KOPT-K1 (cell line): ENCODE measurements at regions not wholly inside any gene's neighbourhood (a gene's known extent, or its start where the extent isn't known, plus 50 kb on each side); places are given as distances from the start of the nearest gene placed in this dataset.
"Not testable (repeated sequence)": the region's sequence is repeated elsewhere in the genome, so short reads cannot be mapped to it uniquely, and the experiment has no call there.

ENCODE experiments used
- H3K27ac ChIP-seq: fragments of 200-600 bp; sonication (generic); 2 replicates; pipeline ENCODE4 v1.5.1; 2016; ENCODE audit warnings: antibody characterized with exemption, mild to moderate bottlenecking, low read depth, low read length; ENCODE audit not compliant: poor library complexity, severe bottlenecking
- H3K36me3 ChIP-seq: fragments of 200-600 bp; sonication (generic); 2 replicates; pipeline ENCODE4 v1.5.1; 2017; ENCODE audit warnings: antibody characterized with exemption, mild to moderate bottlenecking, low read length, moderate library complexity; ENCODE audit not compliant: insufficient read depth
- H3K9me3 ChIP-seq: fragments of 200-600 bp; sonication (generic); 2 replicates; pipeline ENCODE4 v1.5.1; 2017; ENCODE audit warnings: antibody characterized with exemption, low read length, mild to moderate bottlenecking; ENCODE audit not compliant: insufficient read depth, poor library complexity, severe bottlenecking

DNA sequence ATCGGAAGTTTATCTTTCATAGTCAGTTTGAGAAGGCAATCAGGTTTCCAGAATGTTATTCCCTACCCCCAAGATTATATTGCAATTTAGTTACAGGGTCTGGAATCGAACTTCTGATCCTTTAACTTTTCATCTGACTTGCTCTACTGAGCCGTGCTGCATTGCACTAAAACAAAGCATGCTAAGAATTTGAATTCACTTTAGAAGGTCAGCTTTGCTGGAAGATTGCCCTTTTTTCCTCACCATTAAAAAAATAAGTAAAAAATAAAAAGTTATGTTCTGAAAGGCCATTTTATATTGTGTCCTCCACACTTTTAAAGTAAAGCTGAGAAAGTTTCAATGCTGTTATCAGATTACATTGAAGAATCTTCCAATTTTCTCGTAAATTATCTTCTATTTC is 388.8 kb upstream of the PHF14 start:
- Histone ChIP-seq H3K27ac (no peak overlapping the region), H3K9me3 (no peaks in the 10 kb centered on the region), H3K36me3 (no peaks in the 10 kb centered on the region)

DNA sequence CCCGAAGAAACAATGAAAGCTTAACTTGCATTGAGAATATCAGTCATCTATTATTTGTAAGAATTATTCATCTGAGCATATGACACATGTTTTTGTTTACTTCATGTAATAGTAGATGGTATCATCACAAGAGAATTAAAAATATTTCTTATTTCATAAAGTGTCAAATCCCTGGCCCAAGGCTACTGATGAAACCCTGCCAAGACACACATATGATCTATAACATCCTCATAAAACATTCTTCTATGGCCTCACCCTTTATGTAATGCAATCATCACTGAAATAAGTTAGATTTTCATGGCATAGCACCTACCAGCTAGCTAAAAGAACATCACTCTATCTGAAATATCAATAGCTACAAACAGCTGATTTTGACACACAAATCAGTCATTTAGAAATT is 385.6 kb upstream of the PHF14 start:
- H3K27ac ChIP-seq = no peak overlapping the region
- no peaks in the 10 kb centered on the region for H3K36me3 ChIP-seq
- no peaks in the 10 kb centered on the region for H3K9me3 ChIP-seq

DNA sequence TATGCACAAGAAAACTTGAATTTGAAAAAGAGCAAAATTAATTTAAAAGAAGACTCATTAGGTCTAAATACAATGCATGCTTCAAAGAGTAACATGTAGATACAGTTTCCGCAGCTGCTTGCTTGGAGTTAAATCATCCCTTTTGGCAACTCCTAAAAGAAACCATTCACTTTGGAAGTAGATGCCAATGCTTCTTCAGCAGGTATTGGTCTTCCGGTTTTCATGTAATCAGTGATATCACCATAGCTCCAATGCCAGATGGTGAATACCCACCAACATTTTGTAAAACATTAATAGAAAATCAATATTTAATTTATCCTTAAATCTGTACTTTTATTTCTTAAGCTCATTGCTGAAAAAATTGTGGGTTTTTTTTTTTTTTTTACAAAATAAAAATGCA is 381.1 kb upstream of the PHF14 start:
- H3K9me3 ChIP-seq = no peaks in the 10 kb centered on the region
- no peak overlapping the region for H3K27ac ChIP-seq
- H3K36me3 ChIP-seq = no peaks in the 10 kb centered on the region

DNA sequence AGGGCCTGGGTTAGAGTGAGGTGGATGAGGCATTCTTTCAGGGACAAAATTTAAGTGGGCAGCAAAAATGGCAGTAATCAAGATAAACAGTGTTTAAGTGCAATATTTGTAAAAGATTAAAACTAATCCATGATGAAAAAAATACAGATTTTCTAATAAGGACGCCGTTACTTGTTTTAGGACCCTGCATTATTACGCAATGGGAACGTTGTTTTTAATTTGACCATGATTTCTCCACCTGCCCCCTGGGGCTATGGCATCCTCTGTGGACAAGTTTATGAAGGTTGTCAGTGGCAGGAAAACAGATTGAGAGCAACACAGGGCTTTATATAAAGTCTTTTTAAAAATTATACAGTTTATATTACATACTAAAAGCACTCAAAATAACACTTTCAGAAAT is 380.6 kb upstream of the PHF14 start:
- no peaks in the 10 kb centered on the region for H3K9me3 ChIP-seq
- H3K27ac ChIP-seq = no peak overlapping the region
- no peaks in the 10 kb centered on the region for H3K36me3 ChIP-seq

DNA sequence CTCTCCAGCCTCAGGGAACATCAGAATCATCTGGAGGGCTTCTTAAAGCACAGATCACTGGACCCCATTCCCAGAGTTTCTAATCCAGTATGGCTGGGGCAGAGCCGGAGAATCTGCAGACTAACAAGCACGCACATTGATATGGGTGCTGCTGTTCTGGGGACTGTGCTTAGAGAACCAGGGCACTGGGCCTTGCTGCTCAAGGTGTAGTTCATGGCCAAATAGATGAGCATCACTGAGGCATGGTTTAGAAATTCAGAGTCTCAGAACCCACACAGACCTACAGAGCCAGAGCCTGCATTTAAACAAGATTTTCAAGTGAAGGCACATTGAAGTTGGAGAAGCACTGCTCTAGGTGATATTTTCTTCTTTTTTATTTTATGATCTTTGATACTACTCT is 376.8 kb upstream of the PHF14 start:
- Histone ChIP-seq H3K36me3 (no peaks in the 10 kb centered on the region), H3K9me3 (no peaks in the 10 kb centered on the region), H3K27ac (no peak overlapping the region)

DNA sequence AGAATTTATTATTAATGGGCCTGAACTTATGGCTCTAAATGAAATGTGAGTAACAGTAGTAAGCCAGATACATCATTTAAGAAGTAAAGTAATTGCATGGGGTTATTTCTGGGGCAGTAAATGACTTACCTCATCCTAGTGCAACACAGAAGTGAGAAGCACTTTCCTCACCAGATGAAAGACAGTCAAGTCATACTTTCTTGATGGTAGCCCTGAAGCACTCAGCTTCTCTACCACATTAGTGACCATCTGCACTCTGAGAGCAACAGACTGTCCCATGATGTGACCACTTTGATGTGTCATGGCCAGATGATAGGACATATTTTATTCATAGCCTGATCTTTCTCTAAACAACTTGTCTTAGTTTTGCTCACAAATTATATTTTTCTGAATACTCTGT is 369.5 kb upstream of the PHF14 start:
- no peaks in the 10 kb centered on the region for H3K36me3 ChIP-seq
- H3K27ac ChIP-seq = no peak overlapping the region
- H3K9me3 ChIP-seq = no peaks in the 10 kb centered on the region

DNA sequence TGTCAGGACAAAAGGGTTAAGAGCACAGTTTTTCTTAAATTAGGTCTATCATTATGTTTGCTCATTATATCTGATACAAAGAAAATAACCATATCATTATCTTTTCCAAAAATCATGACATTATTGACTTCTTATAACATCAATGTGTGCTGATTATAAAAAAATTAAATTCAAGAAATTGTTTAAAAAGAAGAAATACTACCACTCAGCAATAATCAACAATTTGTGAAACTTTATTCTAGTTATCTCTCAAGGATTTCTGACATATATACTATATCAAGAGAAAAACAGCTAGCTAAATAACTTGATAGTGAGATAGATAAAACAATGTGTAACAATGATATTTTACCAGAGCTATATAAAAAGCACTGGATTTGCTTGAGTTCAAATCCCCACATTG is 360.7 kb upstream of the PHF14 start:
- Histone ChIP-seq H3K27ac (no peak overlapping the region), H3K9me3 (no peaks in the 10 kb centered on the region), H3K36me3 (no peaks in the 10 kb centered on the region)

DNA sequence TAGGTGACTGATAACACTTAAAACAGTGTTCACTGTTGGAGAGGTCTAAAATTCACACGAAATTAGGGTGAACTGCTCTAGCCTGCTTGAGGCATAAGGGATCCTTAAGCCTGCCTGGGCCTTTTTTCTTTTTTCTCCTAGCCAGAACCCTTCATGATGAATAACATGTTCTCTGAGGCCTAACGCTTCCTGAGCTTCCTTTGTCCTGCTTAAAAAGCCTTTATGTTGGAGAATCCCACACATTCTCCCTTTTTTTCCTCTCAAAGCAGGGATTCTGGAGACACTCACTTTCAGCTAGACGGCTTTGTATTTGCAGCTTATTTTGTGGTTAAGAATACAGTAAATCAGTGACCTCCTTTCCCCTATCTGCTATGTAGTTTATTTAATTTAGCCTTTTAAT is 354.7 kb upstream of the PHF14 start:
- Histone ChIP-seq H3K9me3 (no peaks in the 10 kb centered on the region), H3K36me3 (no peaks in the 10 kb centered on the region), H3K27ac (no peak overlapping the region)

DNA sequence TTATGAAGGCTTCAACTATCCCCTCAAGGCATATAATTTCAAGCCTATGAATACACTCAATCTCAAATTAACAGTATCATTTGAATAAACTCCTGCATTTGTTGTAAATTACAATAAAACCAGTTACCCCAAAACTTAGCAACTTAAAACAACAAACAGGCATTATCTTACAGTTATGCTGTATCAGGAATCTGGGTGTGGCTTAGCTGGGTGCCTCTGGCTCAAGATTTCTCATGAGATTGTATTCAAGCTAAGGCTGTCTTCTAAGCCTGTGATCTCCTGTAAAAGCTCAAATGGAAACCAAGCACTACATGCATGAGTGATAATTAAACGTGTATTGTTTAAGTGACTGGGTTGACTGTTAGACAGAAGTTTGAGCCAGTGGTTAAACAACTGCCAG is 341.0 kb upstream of the PHF14 start:
- H3K9me3 ChIP-seq = no peaks in the 10 kb centered on the region
- H3K27ac ChIP-seq = no peak overlapping the region
- no peaks in the 10 kb centered on the region for H3K36me3 ChIP-seq

DNA sequence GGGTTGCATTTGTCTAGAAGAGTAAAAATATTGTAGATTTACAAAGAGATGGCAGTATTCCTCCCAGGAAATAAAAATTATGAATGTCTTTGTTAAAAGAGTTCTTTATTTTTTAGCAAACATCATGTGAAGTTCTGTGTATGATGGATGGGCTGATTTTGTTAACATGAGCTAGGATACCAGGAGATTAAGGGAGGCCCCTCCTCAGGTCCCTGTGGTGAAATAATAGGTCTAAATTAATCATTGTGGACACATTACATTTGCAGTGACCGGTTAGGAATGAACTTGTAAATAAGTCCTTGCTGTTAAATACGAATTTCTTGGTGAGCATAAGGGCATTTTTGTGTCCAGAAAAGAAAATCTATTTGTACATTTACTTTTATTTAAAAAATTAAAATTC is 339.4 kb upstream of the PHF14 start:
- Histone ChIP-seq H3K27ac (no peak overlapping the region), H3K9me3 (no peaks in the 10 kb centered on the region), H3K36me3 (no peaks in the 10 kb centered on the region)

DNA sequence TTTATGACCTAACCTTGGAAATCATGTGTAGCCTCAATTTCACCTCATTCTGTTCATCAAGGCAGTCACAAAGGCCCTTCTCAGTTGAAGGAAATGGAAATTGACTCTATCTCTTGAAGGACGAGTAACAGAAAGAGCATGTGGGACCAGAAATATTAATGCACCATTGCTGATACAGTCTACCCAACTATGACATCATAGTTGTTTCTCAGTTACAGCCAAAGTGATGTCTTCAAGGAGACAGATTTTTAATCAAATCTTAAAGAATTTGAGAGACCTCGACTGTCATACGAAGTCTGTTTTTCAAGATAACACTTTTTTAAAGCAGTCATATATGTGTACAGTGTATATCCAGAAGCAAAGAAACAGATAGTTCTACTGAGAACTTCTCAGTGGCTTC is 335.7 kb upstream of the PHF14 start:
- Histone ChIP-seq H3K9me3 (no peaks in the 10 kb centered on the region), H3K27ac (no peak overlapping the region), H3K36me3 (no peaks in the 10 kb centered on the region)

DNA sequence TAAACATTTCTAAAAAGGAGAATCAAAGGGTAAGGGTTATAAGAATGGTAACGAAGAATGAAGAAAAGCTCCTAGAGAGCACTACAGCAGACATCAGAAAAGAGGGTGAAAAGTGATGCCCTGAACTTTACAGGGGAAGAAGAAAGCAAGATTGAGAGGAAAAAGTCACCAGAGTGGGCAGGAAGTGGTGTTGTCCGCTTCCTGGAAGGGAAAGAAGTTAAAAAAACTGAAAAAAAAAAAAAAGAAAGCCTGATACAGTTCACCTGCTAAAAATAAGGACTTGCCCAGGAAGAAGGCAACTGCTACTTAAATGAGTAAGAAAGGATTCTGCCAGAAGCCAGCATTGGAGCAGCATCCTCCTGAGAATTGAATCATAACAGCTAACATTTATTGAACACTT is 330.1 kb upstream of the PHF14 start:
- Histone ChIP-seq H3K36me3 (no peaks in the 10 kb centered on the region), H3K9me3 (no peaks in the 10 kb centered on the region), H3K27ac (peak overlapping the region; percentile 19)

DNA sequence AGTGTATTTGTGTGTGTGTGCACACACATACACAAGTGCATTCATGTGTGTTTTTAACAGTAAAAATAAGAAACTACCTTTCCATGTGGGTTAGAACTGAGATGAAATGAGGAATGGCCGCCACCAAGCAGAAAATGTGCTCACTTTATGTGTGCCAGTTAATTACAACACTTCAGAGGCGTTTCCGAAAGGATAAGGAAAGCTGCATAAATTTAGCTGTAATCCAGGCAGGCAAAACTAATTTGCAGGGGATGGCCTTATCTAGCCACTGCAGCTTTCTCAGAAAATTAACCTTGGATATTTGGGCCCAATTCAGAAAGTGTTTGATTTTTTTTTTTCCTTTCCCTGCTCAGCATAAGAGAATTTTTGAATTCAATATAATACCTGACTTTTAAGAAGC is 328.8 kb upstream of the PHF14 start:
- Histone ChIP-seq H3K36me3 (no peaks in the 10 kb centered on the region), H3K27ac (no peak overlapping the region), H3K9me3 (no peaks in the 10 kb centered on the region)

DNA sequence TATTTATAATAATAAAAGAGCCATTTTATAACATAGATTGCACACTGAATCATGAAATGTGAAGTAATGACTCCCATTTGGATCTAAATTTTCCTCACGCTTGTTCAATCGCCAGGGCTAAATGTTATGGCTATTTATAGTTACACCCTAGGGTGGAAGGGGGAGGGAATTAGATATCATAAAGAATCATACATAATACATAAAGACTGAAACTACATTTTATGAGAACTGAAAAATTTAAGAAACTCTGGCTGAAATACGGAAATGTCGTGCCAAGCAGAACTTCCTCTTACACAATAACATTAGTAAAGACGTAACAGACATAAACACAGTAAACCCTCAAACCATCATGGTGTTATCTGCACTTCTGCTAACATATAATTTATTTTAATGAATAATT is 327.5 kb upstream of the PHF14 start:
- Histone ChIP-seq H3K27ac (no peak overlapping the region), H3K9me3 (no peaks in the 10 kb centered on the region), H3K36me3 (no peaks in the 10 kb centered on the region)

DNA sequence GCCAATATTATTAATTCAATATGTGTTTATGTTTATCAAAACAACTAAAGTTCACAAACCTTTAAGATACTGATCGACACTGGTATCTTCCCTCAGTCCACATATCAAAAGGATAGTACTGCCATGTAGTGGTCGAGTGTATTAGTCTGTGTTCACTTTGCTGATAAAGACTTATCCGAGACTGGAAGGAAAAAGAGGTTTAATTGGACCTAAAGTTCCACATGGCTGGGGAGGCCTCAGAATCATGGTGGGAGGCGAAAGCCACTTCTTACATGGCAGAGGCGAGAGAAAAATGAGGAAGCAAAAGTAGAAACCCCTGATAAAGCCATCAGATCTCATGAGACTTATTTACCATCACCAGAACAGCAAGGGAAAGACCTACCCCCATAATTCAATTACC is 325.4 kb upstream of the PHF14 start:
- Histone ChIP-seq H3K27ac (no peak overlapping the region), H3K9me3 (no peaks in the 10 kb centered on the region), H3K36me3 (no peaks in the 10 kb centered on the region)

DNA sequence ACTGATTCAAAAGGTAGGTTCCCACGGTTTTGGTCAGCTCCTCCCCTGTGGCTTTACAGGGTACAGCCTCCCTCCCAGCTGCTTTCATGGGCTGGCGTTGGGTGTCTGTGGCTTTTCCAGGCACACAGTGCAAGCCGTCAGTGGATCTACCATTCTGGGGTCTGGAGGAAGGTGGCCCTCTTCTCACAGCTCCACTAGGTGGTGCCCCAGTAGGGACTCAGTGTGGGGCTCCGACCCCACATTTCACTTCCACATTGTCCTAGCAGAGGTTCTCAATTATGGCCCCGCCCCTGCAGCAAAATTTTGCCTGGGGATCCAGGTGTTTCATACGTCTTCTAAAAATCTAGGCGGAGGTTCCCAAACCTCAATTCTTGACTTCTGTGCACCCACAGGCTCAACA is 324.6 kb upstream of the PHF14 start:
- H3K27ac ChIP-seq, H3K9me3 ChIP-seq, H3K36me3 ChIP-seq: not testable (repeated sequence)

DNA sequence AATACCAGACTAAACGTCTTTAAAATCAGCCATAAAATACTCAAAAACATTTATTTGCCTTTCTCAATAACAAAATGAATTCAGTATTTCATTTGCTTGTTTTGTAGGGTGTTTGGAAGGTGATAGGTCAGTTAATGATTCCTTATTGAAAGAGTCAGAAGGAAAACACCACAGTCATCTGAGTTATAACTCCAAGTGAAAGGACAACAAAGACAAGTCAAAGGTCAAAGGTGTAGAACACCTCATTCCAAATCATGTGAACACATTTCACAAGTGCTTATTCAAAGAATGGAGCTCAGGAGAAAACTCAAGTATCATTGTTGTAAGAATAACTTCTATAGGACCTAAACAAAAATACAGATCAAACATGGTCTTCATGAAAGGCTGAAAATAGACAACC is 318.6 kb upstream of the PHF14 start:
- Histone ChIP-seq H3K36me3 (no peaks in the 10 kb centered on the region), H3K27ac (no peak overlapping the region), H3K9me3 (no peaks in the 10 kb centered on the region)
